IPS-NIHi7 (cell line): ENCODE measurements at regions not wholly inside any gene's neighbourhood (a gene's known extent, or its start where the extent isn't known, plus 50 kb on each side); places are given as distances from the start of the nearest gene placed in this dataset.

ENCODE experiments used
- DNase-seq: peaks from one replicate; pipeline ENCODE4 v3.0.0; 2012; ENCODE audit warnings: mixed read lengths; ENCODE audit errors: extremely low spot score

DNA sequence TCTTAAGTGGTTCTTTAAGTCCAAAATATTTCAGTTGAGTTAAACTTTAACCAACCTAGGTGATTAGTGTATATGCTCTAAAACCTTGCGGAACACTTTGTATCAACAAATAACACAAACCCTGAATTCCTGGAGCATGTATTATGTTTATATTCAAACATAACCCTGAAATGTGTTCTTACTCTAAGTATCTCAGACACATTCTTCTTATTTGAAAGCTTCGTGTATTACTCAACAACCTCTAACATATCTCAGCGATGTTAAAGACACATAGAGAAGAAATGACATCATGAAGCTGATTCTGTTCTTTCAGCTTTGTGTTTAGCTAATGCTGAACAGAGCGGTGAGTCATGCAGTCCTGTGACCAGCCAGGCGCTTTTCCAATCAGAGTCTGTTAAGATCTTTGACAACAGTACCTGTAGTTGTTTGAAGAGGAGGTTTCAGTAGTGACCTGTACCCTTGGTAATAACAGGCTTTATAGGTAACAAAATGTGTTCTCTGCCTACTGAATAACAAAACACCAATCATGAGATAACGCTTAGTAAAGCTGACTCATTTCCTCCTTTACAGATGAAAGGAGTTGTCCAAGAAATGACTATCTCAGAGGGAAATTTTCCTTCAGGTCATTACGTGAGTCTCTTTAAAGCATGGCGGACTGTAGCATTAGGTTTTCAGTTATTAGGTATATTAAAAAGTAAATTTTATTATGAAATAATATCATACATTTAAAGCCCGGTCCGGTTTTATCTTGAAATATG lies 67.3 kb upstream of the KLF6 start:
- DNase-seq, result peak; percentile 42

DNA sequence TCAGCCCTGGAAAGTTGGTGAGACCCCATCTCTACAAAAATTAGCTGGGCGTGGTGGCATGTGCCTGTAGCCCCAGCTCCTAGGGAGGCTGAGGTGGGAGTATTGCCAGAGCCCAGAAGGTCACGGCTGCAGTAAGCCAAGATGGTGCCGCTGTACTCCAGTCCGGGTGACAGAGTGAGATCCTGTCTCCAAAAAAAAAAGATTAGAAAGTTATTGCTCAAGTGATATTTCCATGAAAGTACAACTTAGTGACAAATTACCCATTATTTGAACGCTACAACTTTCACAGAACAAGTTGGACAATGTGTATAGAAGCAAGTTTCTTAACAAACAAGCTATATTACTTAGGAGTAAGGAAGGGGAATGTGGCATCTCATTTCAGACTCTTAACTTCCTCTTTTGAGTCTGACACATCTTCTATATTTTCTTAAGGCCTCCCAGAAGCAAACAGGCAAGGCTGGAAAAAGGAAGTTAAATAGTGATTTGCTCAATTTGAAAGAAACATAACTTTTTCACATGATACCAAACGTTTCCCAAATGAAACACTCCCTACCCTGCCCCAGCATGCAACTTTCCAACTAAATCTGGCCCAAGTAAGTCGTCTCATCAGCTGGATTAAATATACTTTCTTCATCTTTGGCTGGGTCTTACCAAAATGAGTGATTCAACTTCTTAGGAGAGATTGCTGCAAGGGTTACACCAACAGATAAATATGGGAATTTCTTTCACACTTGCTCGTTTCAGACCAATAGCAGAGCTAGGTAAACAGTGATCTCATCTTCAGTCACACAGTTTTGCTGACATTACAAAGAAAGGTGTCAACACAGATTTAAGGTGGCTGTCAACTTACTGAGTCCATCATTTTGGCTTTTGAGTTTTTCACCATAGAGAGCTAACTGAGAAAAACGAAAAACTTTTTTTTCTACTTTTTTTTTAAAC lies 66.3 kb upstream of the KLF6 start:
- DNase-seq, result no peak

DNA sequence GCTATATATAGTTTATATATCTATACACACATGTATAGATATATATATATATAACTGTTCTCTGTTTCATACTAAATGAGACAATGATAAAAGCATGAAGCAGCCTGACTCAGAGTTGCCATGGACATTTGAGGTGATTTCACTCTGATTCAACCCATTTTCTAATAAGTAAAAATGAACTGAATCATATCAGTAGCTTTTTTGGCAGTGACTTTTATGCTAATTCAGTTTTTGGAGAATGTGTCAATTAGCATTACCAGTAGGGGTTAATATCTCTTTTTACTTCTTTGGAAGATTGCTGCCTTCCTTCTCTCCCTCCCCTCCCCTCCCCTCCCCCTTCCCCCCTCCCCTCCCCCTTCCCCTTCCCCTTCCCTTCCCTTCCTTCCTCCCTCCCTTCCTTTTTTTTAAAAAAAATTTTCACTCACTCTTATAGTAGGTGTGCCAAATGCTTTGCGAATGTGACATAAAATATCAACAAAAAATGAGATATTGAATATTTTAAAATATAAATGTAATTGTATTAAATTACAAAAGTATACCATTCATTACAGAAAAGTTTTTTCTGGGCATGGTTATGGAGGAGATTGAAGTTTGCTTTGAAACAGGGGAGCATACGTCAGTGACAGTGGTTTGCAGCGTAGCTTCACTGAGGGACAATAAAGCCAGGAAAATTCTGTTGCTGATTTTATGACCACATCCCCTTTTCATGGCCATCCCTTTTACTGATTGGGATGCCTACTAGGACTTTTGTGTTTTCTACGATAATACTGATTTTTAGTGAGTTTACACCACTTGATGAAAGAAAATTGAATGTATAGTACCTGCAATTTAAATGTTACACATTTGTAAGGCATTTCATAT lies 64.0 kb upstream of the KLF6 start:
- DNase-seq, result no peak

DNA sequence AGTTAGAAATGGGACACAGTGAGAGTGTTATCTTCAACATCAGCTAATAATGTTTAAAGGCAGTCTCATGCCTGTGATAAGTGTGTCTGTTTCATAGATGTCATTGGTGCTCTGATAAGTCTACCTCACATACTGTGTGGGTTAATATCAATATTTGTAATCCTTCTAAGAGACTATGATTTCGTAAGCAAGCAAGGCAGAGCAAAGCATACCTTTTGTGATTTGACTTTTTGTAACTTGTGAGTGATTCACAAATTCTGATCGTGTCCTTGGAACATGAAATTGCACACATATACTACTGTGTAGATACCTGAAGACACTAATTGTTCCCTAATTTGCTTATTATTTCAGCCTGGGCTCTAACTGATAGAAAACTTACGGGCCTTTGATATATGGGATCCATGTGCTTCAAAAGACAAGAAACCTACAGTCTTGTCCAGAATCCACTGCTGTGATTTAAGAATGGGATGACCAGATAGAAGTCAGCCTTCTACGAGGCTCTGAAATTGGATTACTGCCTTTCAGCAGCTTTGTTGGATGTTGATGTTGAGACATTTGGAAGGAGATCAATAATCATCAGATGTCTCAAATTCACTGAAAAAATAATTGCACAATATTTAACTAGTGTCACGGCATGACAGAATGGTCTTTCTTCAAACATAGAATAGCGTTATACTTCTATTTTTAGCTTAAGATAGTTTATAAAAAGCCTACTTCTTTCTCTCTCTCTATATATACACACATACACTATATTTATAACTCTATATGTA lies 63.2 kb upstream of the KLF6 start:
- DNase-seq, result no peak

DNA sequence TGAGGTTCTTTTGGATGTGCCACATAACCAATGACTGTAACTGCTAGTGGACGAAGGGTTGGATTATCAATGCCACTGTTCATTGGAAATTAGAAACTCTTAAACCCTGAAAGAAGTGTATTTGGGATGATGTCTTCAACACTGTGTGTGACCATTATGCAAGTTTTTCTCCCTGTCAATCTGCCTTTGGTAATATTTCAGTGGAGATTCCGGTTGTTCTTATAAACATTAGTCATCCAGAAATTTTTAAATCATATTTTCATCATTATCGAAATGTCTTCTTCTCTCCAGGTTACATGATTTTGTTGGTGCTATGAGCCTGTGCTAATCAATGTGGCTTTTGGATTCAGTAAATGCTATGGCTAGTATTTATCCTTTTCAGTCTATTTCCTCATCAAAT lies 61.7 kb upstream of the KLF6 start:
- no peak for DNase-seq

DNA sequence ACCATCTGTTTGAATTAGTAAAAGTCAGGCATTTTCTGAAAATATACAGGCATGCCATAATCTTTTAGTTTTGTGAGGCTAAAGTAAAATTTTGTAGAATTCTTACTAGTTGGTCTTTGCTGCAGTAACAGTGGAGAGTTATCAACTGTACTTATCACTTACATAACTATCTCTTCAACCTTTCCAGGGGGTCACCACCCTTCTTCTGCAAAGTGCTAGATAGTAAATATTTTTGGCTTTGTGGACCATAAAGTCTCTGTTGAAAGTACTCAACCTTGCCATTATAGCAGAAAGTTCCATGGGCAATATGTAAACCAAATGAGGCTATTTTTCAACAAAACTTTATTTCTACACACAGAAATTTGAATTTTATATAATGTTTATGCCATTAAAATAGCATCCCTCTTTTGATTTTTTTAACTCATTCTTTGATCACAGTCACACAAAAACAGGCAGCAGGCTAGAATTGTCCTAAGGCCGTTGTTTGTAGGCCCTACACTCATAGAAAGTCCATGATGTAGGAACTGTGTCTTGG lies 59.5 kb upstream of the KLF6 start:
- DNase-seq, result no peak

DNA sequence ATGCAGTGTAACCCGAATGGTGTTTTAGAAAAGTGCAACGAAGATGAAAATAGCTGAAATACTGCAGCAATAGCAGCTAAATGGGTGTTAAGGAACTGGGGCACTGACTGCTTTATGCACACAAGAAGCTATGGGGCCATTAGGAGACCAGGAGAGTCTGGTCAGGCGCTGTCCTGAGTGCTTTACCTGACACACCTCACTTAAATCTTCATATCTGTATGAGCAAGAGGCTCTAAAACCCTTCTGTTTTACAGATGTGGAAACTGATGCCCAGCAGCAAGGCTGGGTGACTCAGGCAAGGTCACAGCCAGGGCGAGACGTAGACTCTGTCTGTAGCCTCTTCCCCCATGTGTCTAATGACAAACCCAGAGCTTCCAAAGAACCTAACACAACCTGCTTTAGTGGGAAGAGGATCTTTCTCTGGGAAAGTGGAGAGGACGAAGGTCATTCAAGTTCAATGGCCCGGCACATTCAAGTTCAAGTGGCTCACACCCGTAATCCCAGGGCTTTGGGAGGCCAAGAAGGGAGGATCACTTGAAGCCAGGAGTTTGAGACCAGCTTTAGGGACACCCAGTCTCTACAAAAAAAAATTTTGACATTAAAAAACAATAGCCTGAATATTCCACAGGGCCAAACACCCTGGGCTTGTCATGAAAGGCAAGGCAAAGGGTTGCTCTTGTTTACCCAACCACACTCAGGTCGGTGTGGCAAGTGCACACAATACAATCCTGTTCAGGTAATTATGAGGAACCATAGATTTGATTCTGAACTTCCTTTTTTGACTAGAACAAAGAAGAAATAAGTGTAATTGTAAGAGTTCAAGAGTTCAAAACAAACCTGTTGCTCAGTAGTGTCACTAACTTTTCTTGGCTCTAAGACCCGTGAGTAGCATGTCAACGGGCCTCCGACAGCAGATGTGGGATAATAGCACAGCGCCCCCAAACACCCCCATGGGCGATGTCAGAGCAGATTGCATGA lies 53.7 kb upstream of the KLF6 start:
- DNase-seq, result no peak

DNA sequence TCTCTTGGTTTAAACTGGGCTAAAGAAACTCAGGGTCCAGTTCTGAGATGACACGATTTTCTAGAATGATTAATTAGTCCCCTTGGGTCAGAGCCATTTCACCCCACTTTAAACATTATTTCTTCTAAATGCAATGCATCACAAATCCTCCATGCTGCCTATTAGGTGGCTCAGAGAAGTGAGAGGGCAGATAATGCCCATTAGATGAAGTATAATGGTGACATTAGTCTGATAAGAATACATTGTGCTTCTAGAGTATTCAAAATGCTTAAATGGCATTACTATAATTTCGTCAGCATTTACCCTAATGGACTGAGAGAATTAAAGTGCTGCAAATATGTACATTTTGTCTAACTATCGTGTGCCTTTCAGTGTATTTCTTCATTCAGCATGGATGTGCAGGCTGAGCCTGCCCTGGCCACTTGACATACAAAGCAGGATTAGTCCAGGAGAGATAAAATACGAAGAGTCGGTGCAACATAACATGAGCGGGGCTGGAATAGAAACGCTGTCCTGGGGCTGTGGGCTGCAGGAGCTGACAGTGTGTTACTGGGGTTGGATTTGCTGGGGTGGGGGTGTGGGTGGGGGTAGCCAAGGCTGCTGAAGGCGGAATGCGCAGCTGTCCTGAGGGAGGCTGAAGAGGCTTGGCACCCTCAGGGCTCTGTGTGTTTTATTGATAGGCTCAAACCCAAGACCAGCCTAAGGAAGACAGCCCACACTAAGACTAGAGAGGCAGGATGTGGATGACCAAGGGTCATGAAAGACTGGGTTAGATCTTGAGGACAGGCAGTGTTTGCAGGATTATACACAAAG lies 52.8 kb upstream of the KLF6 start:
- DNase-seq, result no peak

DNA sequence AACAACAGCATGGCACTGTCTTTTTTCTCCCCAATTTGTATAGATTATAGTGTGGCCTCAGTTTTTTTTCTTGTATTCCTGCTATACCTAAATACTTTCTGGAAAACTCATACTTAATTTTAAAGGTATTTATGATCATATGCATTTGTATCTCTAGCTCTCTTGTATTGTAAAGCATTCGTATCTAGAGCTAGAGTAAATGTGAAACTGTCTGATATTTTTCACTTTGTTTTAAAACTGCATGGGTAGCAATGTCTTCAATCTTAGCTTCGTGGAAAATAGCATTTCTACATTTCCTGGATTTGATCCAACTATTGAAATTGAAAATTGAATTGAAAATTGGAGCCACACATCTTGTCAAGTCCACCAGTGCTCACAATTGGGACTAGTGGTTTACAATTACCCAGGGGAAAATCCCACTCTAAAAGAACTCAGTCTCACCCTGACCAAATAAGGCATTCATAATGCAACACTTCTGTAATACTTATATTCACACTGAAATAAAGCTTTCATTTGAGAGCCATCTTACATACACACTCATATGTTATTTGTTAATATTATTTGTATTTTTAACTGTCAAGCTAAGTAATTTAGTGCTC lies 51.3 kb upstream of the KLF6 start:
- no peak for DNase-seq

DNA sequence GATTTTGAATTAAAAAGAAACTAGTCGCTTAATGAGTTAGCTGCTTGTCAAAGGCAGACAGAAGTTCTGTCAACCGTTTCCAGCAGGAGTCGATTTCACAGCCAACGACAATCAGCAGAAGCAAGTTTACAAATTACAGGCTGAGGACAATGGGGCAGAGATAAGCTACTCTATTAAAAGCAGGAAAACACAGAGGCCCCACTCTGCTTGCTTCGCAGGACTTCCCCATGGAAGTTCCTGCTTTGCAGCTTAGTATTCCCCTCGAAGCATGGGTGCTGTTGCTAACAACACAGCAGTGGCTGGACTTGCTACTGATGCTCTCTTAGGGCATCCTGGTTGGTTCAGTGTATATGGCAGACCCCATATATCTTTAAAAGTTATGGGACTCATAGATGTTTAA lies 50.8 kb upstream of the KLF6 start:
- peak; percentile 32 for DNase-seq

DNA sequence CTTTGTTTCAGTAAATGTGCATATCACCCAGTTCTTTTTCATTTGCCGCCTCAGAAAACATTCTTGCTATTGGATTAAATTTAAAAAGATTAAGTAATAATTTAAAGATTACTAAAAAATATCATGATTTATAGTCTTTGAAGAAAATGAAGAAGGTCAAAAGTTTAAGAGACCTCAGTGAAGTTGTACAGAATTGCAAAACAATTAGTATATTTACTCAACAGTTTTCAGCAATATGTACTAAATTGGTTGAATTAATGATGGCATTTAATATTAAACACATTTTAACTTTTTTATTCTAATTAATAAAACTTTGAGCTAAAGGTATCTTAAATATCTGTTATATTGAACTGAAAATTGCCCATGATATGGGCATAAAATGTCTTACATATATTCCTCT lies 49.9 kb upstream of the KLF6 start:
- DNase-seq, result no peak
